HepG2 (cell line): ENCODE measurements at regions not wholly inside any gene's neighbourhood (a gene's known extent, or its start where the extent isn't known, plus 50 kb on each side); places are given as distances from the start of the nearest gene placed in this dataset.
A peak's percentile ranks its signal among the peaks of the same experiment; 100 is the strongest.

Experiments
- CCDC6 ChIP-seq: sonication (generic); formaldehyde crosslinking; IDR thresholded peaks from 2 replicates; pipeline ENCODE4 v1.8.1; 2022; ENCODE audit warnings: mild to moderate bottlenecking, missing genetic modification reagents, moderate library complexity
- CHD4 ChIP-seq: fragments of 200-600 bp; sonication (generic); IDR thresholded peaks from 2 replicates; pipeline ENCODE4 v1.7.0; 2017; ENCODE audit warnings: mild to moderate bottlenecking, low read length, borderline replicate concordance
- FIP1L1 ChIP-seq: fragments of 200-400 bp; formaldehyde crosslinking; IDR thresholded peaks from 2 replicates; pipeline ENCODE4 v1.6.1; 2018; ENCODE audit warnings: low read depth, mild to moderate bottlenecking, low read length, moderate library complexity, borderline replicate concordance; ENCODE audit not compliant: insufficient read depth
- FOXA1 ChIP-seq, 2 experiments: fragments of 450-650 bp in 1 of 2; sonication (generic) in 1 of 2; formaldehyde crosslinking in 1 of 2; IDR thresholded peaks; 2 replicates each; pipeline versions ENCODE4 v1.4.0 to v1.6.1; 2016 to 2020; ENCODE audit warnings: missing genetic modification reagents in 1 of 2
- GFI1 ChIP-seq: sonication (generic); formaldehyde crosslinking; IDR thresholded peaks from 2 replicates; pipeline ENCODE4 v1.5.0; 2020; ENCODE audit warnings: missing genetic modification reagents, mild to moderate bottlenecking, borderline replicate concordance
- IRX3 ChIP-seq: sonication (generic); formaldehyde crosslinking; IDR thresholded peaks from 2 replicates; pipeline ENCODE4 v1.8.1; 2023; ENCODE audit warnings: mild to moderate bottlenecking, low read depth, missing genetic modification reagents, borderline replicate concordance
- ISX ChIP-seq: sonication (generic); formaldehyde crosslinking; conservative IDR thresholded peaks from 2 replicates; pipeline ENCODE4 v1.5.0; 2020; ENCODE audit warnings: missing genetic modification reagents
- RAD21 ChIP-seq: fragments of 450-650 bp; formaldehyde crosslinking; IDR thresholded peaks from 2 replicates; pipeline ENCODE4 v1.5.0; 2020; ENCODE audit warnings: mild to moderate bottlenecking
- SP2 ChIP-seq: sonication (generic); formaldehyde crosslinking; IDR thresholded peaks from 2 replicates; pipeline ENCODE4 v1.5.1; 2020; ENCODE audit warnings: mild to moderate bottlenecking, missing genetic modification reagents
- TAF15 ChIP-seq: fragments of 200-400 bp; formaldehyde crosslinking; IDR thresholded peaks from one replicate; pipeline ENCODE4 v1.6.1; 2018; ENCODE audit warnings: mild to moderate bottlenecking, low read depth, low read length; ENCODE audit not compliant: poor library complexity, severe bottlenecking
- XRCC5 ChIP-seq: fragments of 200-400 bp; formaldehyde crosslinking; optimal IDR thresholded peaks from 2 replicates; pipeline ENCODE3; 2017; ENCODE audit warnings: mild to moderate bottlenecking, low read length
- ZNF431 ChIP-seq: sonication (generic); formaldehyde crosslinking; IDR thresholded peaks from 2 replicates; pipeline ENCODE4 v1.9.0; 2022; ENCODE audit warnings: missing genetic modification reagents, low read depth, mild to moderate bottlenecking, borderline replicate concordance
- TF ChIP-seq, protein P1 (sequence below): sonication (generic); formaldehyde crosslinking; IDR thresholded peaks from 2 replicates; pipeline ENCODE4 v1.4.0; 2020; ENCODE audit warnings: missing genetic modification reagents, low read depth, mild to moderate bottlenecking, borderline replicate concordance
- TF ChIP-seq, protein P2 (sequence below), 2 experiments: sonication (generic) in 1 of 2; formaldehyde crosslinking in 1 of 2; IDR thresholded peaks; 2 replicates each; pipeline versions ENCODE4 v1.4.0 to v1.6.1; 2018 to 2020; ENCODE audit warnings: missing genetic modification reagents in 2 of 2, borderline replicate concordance in 1 of 2, low read depth in 1 of 2, mild to moderate bottlenecking in 1 of 2, missing biosample characterization in 1 of 2
- TF ChIP-seq, protein P3 (sequence below): sonication (generic); formaldehyde crosslinking; IDR thresholded peaks from 2 replicates; pipeline ENCODE4 v1.4.0; 2020; ENCODE audit warnings: missing genetic modification reagents, borderline replicate concordance
- TF ChIP-seq, protein P4 (sequence below): sonication (generic); formaldehyde crosslinking; IDR thresholded peaks from 2 replicates; pipeline ENCODE4 v1.9.0; 2021; ENCODE audit warnings: missing genetic modification reagents, mild to moderate bottlenecking, borderline replicate concordance

DNA sequence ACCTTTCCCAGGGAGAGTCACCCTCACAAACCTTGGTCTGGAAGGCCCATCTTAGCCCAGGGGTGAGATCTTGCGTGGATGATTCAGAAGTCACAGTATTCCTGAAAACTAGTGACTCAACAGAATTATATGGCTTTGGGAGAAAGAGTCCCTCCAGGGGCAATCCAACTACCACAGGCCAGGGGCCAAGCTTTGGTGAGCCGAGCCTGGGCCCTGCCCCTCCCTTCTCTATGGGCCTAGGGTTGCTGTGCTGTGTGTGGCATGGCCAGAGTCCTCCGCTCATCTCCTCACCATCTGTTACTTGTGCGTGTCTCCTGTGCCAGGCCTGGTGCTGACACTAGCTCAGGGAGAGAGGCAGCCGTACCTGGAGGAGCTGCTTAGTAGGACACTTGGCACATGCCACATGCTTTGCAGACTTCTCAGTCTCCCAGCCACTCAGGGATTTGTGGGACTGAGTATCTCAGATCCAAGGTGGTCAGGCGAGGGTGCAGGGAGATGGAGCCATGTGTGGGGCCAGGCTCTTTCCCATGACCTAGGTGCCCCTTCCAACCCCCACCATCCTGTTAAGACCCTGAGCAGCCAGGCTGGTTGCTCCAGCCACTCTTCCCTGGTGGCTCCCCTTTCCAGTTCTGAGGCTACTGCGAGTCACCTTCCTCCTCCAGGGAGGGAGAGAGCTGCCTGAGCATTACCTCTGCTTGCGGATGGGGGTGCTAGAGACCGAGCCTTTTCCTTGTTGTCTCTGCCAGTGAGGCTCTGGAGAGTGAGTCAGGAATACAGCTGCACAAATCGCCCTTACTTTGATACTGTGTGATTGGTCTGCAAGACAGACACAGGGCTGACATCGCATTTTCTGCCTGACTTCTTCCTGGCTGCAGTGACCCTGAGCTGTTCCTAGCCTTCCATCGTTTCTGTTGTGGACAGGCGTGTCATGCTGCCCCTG lies 94.1 kb downstream of the SLC25A47 start (continued):
- TF ChIP-seq, protein P1, sequence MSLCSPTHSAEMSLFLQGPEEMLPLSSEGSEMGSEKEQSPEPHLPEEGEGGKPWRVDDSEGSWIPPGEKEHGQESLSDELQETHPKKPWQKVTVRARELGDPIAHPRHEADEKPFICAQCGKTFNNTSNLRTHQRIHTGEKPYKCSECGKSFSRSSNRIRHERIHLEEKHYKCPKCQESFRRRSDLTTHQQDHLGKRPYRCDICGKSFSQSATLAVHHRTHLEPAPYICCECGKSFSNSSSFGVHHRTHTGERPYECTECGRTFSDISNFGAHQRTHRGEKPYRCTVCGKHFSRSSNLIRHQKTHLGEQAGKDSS (CRISPR knock-in tag), result peak; percentile 34; the same call in 1 of the 2 replicates
- peak; percentile 78 for TF ChIP-seq RAD21 (CRISPR knock-in tag)
- TF ChIP-seq XRCC5, result peak; percentile 16
- no peak for TF ChIP-seq IRX3 (CRISPR knock-in tag)
- TF ChIP-seq, protein P2, sequence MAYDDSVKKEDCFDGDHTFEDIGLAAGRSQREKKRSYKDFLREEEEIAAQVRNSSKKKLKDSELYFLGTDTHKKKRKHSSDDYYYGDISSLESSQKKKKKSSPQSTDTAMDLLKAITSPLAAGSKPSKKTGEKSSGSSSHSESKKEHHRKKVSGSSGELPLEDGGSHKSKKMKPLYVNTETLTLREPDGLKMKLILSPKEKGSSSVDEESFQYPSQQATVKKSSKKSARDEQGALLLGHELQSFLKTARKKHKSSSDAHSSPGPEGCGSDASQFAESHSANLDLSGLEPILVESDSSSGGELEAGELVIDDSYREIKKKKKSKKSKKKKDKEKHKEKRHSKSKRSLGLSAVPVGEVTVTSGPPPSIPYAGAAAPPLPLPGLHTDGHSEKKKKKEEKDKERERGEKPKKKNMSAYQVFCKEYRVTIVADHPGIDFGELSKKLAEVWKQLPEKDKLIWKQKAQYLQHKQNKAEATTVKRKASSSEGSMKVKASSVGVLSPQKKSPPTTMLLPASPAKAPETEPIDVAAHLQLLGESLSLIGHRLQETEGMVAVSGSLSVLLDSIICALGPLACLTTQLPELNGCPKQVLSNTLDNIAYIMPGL (CRISPR knock-in tag; IDR thresholded peaks at IDR 0.05; ENCODE audit: borderline replicate concordance in 1 of 2, low read depth in 1 of 2), result peak; percentile 29 to 47; a peak in 1 of 4 replicates
- TF ChIP-seq GFI1 (CRISPR knock-in tag), result no peak
- TF ChIP-seq TAF15, result no peak
- TF ChIP-seq ISX (CRISPR knock-in tag), result no peak
- no peak for TF ChIP-seq ZNF431 (CRISPR knock-in tag)
- TF ChIP-seq CCDC6, result no peak
- TF ChIP-seq FOXA1 (IDR thresholded peaks at IDR 0.05), result no peak
- 0 out of 2 replicates have a peak, but pooled peaks have one; percentile 14 for TF ChIP-seq FOXA1 (CRISPR knock-in tag; IDR thresholded peaks at IDR 0.05)
- TF ChIP-seq, protein P3, sequence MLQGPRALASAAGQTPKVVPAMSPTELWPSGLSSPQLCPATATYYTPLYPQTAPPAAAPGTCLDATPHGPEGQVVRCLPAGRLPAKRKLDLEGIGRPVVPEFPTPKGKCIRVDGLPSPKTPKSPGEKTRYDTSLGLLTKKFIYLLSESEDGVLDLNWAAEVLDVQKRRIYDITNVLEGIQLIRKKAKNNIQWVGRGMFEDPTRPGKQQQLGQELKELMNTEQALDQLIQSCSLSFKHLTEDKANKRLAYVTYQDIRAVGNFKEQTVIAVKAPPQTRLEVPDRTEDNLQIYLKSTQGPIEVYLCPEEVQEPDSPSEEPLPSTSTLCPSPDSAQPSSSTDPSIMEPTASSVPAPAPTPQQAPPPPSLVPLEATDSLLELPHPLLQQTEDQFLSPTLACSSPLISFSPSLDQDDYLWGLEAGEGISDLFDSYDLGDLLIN (CRISPR knock-in tag), result no peak
- TF ChIP-seq FIP1L1, result no peak
- TF ChIP-seq SP2 (CRISPR knock-in tag), result no peak
- no peak for TF ChIP-seq CHD4
- TF ChIP-seq, protein P4, sequence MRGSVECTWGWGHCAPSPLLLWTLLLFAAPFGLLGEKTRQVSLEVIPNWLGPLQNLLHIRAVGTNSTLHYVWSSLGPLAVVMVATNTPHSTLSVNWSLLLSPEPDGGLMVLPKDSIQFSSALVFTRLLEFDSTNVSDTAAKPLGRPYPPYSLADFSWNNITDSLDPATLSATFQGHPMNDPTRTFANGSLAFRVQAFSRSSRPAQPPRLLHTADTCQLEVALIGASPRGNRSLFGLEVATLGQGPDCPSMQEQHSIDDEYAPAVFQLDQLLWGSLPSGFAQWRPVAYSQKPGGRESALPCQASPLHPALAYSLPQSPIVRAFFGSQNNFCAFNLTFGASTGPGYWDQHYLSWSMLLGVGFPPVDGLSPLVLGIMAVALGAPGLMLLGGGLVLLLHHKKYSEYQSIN, result no peak
